B cell (primary cell): ENCODE measurements at regions not wholly inside any gene's neighbourhood (a gene's known extent, or its start where the extent isn't known, plus 50 kb on each side); places are given as distances from the start of the nearest gene placed in this dataset.

Experiments
- EZH2 ChIP-seq: IDR thresholded peaks from 2 replicates; pipeline ENCODE4 v1.6.1; 2012; ENCODE audit warnings: borderline replicate concordance, low read depth, mild to moderate bottlenecking, moderate library complexity, low read length; ENCODE audit not compliant: insufficient read depth, poor library complexity, severe bottlenecking
- TF ChIP-seq, protein P1 (sequence below): fragments of 200-600 bp; IDR thresholded peaks from one replicate; pipeline ENCODE4 v1.8.0; 2022; ENCODE audit warnings: antibody characterized with exemption, mild to moderate bottlenecking

DNA sequence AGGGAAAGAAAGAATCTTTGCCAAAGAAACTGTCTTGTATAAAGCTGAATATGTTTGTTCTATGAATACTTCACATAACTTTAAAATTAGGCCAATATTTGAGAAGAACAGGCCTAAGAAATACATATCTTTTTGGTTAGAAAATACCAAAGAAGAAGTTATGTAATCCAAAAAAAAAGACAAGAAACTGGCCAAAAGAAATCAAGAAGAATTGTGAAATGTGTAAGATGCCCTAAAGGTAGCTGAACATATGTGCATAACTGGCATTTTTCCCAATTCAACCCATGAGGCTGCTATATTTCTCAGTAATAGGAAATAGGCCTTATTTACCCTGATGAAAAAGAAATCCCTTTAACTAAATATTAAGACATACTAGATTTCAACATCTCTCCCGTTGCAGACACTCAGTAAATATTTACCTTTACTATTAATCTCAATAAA, 290.0 kb downstream of the CETN3 start:
- no peak for TF ChIP-seq EZH2
- TF ChIP-seq, protein P1, sequence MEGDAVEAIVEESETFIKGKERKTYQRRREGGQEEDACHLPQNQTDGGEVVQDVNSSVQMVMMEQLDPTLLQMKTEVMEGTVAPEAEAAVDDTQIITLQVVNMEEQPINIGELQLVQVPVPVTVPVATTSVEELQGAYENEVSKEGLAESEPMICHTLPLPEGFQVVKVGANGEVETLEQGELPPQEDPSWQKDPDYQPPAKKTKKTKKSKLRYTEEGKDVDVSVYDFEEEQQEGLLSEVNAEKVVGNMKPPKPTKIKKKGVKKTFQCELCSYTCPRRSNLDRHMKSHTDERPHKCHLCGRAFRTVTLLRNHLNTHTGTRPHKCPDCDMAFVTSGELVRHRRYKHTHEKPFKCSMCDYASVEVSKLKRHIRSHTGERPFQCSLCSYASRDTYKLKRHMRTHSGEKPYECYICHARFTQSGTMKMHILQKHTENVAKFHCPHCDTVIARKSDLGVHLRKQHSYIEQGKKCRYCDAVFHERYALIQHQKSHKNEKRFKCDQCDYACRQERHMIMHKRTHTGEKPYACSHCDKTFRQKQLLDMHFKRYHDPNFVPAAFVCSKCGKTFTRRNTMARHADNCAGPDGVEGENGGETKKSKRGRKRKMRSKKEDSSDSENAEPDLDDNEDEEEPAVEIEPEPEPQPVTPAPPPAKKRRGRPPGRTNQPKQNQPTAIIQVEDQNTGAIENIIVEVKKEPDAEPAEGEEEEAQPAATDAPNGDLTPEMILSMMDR, result no peak
